Urothelium cell line (cell line): ENCODE measurements at regions not wholly inside any gene's neighbourhood (a gene's known extent, or its start where the extent isn't known, plus 50 kb on each side); places are given as distances from the start of the nearest gene placed in this dataset.
"Not testable (repeated sequence)": the region's sequence is repeated elsewhere in the genome, so short reads cannot be mapped to it uniquely, and the experiment has no call there.

Experiments
- DNase-seq: peaks from one replicate; pipeline ENCODE4 v3.0.0; 2011; ENCODE audit warnings: low spot score, mixed read lengths
- FAIRE-seq: peaks from 2 replicates; lab custom pipeline; 2011; peaks lifted over from hg19 to GRCh38; lab: Jason Lieb, UNC

DNA sequence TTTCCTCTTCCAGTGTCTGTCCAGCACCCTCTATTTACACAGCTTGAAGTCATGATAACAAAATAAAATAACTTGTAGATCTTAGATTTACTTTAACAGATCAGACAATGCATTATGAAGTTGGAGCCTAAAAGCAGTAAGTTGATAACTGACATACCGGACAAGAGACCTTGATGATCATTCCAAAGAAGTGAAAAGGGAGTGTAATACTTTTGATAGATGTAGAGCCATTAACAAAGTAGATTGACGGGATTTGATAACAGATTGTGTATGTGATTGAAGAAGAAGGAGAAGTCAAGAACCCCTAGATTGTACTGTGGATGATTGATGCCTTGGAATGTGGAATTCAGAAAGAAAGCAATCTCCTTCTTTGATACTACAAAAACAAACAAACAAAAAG, 403.8 kb upstream of the MGAT4C start:
- DNase-seq (no peak), FAIRE-seq (no peak)

GRCh38 chr12:86658303-86658702, 402.1 kb upstream of the MGAT4C start:
- no peak for DNase-seq
- no peak for FAIRE-seq

DNA sequence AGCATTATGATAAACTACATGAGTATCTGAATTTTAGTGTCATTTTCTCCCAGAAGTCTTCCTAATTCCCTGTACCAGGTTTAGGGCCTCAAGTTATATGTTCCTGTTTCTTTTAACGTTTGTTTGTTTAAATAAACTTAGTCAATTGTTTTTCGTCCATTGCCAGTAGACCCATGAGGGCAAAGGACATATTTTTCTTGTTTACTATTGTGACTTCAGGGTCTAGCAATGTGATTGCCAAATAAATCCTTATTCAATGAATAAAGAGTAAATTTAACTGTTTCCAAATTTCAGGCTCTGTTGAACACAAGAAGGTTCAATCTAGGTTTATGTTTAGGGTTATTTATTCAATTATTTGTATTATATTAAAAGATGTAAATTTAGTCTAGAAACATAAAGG, 391.6 kb upstream of the MGAT4C start:
- DNase-seq (no peak), FAIRE-seq (no peak)

- FAIRE-seq (no peak), DNase-seq (peak; percentile 4)
Measured at GRCh38 chr12:86634456-86635410, 378.5 kb upstream of the MGAT4C start.

DNA sequence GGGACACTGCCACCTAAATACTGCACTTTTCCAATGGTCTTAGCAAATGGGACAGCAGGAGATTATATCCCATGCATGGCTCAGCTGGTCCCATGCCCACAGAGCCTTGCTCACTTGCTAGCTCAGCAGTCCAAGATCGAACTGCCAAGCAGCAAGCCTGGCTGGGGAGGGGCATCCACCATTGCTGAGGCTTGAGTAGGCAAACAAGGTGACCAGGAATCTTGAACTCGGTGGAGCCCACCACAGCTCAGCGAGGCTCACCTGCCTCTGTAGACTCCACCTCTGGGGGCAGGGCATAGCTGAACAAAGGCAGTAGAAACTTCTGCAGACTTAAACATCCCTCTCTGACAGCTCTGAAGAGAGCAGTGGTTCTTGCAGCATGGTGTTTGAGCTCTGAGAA, 370.8 kb upstream of the MGAT4C start:
- DNase-seq (no peak), FAIRE-seq (no peak)

DNA sequence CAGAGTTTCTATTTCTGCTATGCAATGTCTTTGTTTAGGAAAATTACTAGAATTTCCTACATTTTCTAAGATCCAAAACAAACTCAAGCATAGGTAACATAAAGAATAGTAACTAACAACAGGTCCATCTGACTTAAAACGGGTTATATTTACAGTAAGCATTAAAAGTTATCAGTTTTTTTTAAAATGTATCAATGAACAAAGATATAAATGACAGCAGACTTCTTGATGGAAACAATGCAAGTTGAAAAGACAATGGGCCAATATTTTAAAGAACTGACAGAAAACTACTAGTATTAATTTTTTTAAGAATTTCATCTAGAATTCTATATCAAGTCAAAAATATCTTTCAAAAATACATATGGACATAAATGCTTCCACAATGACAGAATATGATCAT, 367.1 kb upstream of the MGAT4C start:
- DNase-seq, result no peak
- no peak for FAIRE-seq

DNA sequence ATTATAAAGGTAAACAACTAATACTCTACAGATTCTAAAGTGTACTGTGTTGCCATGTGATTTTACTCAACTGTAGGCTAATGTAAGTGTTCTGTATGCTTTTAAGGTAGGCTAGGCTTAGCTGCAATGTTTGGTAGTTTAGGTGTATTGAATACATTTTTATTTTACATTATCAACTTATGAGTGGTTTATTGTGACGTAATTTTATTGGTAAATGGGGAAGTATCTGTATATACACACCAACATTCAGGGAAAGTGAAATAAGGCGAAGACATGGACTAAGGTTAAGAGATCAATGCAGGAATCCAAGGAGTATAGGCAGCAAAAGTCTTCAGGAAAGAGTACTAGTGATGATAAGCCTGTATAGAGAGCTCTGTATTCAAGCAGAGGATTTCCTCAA, 365.8 kb upstream of the MGAT4C start:
- DNase-seq (no peak), FAIRE-seq (no peak)

DNA sequence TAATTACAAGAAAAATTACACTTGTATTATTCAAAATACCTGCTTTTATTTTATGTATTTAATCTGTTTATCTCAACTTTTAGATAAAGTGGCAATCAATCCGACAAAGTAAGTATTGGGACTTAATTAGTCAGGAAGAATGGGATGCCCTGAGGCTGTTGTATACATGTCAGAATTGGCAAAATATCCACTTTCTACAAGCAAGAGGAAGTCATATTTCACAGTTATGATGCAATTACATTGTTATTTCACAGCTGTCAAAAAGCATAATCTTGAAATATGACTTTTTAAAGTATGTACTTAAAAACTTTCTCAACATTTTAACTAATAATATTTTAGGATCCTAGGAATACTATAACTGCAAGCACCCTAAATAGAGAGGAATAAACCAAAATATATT, 357.1 kb upstream of the MGAT4C start:
- DNase-seq (no peak), FAIRE-seq (no peak)

- DNase-seq (no peak), FAIRE-seq (no peak)
Measured at GRCh38 chr12:86608638-86609037, 352.4 kb upstream of the MGAT4C start.

DNA sequence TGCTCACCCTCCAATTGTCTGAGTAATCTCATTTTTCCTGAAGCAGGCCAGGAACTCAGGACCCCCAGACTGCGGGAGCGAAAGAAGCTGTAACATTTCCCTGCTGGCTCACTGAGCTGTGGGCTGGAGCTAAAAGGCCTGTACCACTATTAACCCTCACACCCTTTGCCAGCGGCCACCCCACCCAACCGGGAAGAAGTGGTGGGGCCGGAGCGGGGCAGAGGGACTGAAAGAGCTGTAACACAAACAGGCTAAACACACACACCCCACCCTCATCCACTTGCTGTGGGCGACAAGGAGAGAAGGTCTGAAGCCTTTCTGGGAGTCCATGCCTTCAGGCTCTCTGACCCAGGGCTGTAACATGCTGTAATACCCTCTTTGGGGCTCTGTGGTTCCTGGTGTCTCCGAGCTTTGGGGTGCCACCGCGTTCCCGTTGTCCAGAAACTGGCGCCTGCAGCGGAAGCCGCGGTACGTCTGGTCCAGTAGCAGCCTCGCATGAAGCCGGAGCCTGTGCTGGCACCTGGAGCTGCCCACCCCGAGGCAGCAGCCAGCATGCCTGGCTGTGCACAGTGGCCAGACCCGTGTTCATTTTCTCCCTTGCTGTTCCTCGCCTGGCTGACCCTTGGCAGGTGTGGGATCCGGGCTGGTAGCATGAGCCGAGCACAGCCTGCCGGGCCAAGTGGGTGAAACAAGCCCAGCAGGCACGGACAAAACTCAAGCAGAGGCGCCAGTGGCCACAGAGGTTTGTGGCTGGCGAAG, 345.5 kb upstream of the MGAT4C start:
- FAIRE-seq (no peak), DNase-seq (no peak)

DNA sequence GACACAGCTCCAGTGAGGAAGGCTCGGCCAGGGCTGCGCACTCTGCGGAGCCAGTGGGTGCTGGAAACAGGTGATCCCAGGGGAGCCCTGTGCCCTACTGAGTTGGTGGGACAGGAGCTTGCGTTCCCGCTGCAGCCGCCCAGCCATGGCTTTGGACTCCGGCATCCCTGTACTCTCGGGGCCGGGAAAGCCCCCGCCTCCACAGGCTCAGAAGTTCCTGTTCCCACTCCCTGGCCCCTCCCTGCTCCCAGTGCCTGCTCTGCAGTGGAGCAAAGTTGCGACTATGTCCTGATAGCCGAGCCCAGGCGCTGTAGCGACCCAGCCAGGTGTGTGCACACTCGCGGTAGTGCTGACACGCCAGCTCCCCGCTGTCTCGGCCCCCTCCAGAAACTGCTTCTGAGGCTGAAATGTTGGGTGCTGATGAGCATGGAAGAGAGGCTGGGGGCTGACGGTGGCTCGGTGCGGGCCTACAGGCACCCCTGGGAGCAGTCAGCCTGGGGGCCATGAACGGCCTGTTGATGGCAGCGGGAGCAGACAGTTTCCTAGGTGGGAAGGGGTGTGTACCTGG, 344.6 kb upstream of the MGAT4C start:
- DNase-seq (no peak), FAIRE-seq (no peak)

- no peak for FAIRE-seq
Measured at GRCh38 chr12:86597431-86597830, 341.2 kb upstream of the MGAT4C start.

GRCh38 chr12:86590296-86590695, 334.1 kb upstream of the MGAT4C start:
- FAIRE-seq (no peak), DNase-seq (no peak)

More at GRCh38 chr12:86597431-86597830, 341.2 kb upstream of the MGAT4C start:
- DNase-seq, result no peak

GRCh38 chr12:86574143-86574542, 318.0 kb upstream of the MGAT4C start:
- no peak for DNase-seq
- FAIRE-seq, result no peak

DNA sequence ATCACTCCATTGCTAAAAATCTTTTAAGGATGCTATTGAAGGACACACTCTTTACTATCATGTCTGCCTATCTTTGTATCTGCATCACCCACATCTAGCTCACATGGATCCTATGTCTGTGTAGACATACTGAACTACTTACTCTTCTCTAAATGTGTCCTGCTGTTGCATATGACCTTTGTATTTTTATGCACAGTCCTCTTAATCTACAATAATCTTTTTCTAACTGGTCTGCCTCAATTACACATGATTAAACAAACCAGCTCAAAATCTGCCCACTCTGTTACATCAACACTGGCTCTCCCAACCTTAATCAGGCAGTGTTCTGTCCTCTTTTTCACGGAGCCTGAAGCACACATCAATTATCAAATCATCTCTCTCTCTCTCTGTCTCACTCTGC, 316.3 kb upstream of the MGAT4C start:
- no peak for DNase-seq
- FAIRE-seq, result no peak

DNA sequence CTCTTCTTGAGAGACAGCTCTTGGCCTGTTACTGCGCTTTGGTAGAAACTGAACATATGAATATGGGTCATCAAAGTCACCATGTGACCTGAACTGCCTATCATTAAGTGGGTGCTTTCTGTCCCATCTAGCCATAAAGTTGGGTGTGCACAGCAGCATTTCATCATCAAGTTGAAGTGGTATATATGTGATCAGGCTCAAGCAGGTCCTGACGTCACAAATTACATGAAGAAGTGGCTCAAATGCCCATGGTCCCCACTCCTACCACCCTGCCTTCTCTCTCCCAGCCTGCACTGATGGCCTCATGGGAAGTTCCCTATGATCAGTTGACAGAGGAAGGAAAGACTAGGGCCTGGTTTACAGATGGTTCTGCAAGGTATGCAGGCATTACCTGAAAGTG, 308.8 kb upstream of the MGAT4C start:
- no peak for DNase-seq
- no peak for FAIRE-seq

DNA sequence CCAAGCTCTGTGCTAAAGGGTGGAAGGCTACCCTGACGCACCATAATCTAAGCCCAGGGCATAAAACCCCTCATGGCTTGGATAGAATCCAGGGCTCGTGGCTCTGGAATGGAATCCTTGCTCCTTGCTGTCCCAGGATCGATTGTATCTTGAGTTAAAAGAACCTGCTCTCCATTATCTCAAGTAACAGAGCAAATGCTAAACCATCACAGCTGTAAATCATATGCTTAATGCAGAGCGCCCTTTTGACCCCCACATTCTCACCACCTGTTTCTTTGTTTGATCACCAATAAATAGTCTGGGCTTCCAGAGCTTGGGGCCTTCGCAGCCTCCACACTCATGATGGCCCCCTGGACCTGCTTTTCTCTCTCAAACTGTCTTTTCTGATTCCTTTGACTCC, 299.3 kb upstream of the MGAT4C start:
- not testable (repeated sequence) for FAIRE-seq, DNase-seq

DNA sequence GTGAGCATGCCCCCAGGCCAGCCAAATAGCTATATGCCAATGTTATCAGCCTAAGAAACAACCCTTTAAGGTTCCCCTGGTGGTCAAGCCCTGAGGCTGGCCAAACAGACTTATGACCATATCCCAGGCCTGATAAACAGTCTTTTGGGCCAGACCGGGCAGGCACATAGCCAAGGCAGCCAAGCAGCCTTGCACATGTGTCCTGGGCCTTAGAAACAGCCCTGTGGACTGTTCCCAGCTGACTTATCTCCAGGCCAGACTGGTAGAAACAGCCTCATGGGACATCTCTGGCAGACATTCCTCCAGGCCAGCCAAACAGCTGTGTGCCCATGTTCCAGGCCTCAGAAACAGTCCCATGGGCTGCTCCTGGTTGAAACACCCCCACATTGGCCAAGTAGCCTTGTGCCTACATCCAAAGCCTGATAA, 295.0 kb upstream of the MGAT4C start:
- DNase-seq, result no peak
- no peak for FAIRE-seq

DNA sequence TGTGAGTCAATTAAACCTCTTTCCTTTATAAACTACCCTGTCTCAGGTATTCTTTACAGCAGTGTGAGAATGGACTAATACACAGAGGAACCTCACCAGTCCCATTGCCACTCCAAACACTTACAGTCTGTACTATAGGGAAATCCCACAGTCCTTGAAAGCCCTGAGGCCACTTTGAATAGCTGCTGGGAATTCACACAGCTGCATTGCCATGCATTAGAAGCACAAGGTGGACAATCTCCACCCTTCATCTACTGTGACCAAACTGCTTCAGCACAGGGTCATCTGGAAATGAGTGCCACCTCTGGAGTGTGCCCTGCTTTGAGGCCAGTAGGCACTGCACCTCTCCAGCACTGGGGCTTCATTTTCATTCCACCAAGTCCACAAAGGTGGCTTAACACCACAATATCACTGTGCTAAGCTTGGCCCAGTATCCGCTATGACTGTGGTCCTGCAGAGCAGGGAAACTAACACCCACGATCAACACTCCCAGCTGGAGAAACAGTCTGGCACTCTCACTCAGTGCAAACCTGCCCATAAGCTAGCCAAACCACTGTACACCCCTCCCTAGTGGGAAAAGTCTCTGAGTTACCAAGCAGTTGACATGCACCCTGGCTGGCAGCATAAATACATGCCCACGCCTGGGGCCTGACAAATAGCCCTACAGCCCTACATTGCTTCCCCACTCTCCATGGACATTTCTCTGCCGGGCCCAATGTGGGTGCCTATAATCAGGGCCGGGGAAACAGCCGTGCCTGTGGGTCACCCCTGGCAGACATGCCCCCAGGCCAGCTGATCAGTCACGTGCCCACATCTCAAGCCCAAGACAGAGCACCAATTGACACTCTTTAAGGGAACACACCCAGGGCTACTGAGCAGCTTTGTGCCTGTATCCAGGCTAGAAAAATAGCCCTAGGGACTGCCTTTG, 294.3 kb upstream of the MGAT4C start:
- FAIRE-seq, result no peak
- DNase-seq, result no peak

DNA sequence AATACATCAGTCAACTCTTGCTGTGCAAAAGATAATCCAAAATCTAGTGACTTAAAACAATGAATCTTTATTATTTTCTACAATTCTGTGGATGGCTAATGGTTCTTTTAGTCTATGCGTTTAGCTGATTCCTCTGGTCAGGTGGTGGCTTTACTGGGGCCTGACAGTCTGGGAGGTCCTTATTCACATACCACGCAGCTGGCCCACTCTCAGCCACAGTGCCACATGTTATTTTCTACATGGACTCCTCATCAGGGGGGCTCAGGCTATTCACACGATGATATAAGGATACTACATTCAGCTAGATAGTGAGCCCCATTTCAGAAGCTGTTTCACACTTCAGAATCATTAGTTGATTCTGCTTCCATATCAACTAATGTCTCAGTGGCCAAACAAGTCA, 287.5 kb upstream of the MGAT4C start:
- FAIRE-seq, result no peak
- no peak for DNase-seq
